ENCODE measurements at regions not wholly inside any gene's neighbourhood (a gene's known extent, or its start where the extent isn't known, plus 50 kb on each side); places are given as distances from the start of the nearest gene placed in this dataset.

DNA sequence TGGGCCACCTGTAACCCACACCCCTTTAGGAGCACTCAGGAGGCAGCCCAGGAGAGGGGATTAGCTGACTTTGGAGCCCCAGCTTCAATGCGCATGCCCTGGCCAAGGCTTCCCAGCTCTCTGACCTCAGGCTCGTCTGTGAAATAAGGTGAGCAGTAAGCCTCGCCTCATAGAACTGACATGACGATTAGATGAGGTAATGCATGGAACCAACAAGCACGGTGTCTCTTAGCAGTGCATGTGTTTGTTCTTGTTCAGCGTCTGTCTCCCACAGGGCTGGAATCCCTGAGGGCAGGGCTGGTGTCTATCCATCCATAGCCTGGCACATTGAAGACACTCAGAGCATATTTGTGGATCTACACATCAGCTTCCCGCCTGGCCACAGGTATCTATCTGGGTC, 415.4 kb downstream of the MN1 start:
- intact Hi-C loops (cut with DNase I) = no loop called here
- DNase-seq (ENCODE audit: low spot score) = no peak

DNA sequence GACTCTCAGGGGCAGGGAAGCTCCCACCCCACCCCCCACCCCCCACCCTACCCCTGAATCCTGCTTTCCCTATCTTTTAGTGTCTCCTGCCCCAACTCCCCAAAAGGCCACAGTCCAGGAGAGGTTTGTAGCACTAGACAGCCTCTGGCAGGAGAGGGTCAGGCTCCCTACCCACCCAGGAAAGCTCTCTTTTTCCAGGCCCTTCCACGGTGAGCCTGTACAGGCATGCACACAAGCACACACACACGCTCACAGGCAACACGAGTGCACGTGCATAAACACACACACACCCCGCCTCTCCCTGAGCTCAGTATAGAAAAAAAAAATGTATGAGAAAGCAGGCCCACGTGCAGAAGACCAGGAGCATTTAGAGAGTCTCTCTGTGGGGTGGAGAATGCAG, 414.0 kb downstream of the MN1 start:
- DNase-seq (ENCODE audit: low spot score) = no peak
- intact Hi-C loops (cut with DNase I) = no loop called here

DNA sequence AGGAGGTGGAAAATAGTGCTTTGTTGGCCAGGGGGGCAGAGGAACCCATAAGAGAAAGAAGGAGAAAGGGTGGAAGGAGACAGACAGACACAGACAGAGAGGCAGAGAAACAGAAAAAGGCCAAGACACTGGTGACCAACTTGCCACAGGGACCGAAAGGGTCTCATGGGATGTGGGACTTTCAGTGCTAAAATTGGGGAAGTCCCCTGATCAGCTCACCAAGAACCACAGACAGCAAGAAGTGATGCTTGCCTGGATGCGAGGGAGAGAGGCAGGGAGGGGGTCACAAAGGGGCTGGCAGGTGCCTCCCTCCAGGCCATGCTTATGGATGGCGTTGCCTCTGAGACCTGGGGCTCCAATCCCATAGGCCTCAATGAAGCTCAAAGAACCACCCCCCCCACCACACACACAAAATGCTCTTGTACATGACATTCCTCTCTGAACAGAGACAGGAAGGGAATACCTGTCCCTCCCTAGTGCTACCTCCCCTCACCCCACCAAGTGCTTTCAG, 413.4 kb downstream of the MN1 start:
- intact Hi-C loops (cut with DNase I) = no loop called here
- no peak for DNase-seq (ENCODE audit: low spot score)

DNA sequence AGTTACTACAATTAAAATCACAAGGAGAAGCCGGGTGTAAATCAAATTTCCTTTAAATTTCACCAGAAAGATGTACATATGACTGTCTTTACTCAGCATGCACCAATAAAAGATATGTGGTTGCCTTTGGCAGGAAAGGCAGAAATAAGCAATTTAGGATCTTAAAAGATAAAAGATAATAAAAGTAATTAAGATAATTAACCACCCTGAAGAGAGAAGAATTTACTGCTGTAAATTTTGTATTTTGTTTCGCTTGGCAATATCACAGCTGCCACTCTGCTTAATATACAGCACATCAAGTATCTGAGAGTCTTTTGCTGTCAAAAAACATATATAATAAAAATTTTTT, 411.9 kb downstream of the MN1 start:
- no peak for DNase-seq (ENCODE audit: low spot score)
- intact Hi-C loops (cut with DNase I) = no loop called here

DNA sequence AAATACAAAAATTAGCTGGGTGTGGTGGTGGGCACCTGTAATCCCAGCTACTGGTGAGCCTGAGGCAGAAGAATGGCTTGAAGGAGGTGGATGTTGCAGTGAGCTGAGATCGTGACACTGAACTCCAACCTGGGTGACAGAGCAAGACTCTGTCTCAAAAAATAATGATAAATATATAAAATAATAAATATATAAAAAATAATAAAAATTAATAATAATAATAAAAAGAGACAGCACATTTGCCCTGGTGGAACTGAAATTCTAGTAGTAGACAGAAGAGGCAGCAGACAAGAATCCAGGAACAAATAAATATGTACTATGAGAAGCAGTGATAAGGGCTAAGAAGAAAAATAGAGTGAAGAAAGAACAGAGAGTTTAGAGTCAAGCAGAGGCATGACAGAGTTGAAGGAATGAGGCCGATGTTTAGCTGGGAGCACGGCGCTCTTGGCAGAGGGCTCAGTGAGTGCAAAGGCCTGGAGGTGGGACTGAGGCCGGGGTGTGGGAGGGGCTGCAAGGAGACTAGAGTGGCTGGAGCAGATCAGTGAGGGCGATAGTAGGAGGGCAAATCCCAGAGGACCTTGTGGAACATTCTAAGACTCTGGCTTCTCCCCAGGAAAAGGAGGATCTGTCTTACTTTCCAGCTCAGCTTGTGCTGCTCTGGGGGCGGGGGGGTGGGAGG, 410.3 kb downstream of the MN1 start:
- no peak for DNase-seq (ENCODE audit: low spot score)
- intact Hi-C loops (cut with DNase I) = no loop called here

DNA sequence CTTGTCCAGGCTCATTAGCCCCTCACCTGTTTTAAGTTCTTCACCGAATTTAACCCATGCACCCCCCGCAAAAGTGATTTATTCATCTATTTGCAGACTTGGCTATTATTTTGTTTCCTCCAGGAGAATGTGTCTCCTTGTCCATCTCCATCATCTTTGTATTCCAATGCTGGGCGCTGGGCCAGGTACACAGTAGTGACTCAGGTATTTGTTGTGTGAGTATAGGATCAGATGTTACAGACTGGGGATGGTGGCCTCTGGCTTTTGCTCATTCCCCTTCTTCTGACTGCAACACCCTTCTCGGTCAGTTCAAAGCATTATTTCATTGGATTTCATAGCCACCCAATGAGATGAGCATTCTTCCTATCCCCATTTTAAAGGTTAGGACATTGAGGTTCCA, 408.2 kb downstream of the MN1 start:
- no peak for DNase-seq (ENCODE audit: low spot score)
- intact Hi-C loops (cut with DNase I) = no loop called here

DNA sequence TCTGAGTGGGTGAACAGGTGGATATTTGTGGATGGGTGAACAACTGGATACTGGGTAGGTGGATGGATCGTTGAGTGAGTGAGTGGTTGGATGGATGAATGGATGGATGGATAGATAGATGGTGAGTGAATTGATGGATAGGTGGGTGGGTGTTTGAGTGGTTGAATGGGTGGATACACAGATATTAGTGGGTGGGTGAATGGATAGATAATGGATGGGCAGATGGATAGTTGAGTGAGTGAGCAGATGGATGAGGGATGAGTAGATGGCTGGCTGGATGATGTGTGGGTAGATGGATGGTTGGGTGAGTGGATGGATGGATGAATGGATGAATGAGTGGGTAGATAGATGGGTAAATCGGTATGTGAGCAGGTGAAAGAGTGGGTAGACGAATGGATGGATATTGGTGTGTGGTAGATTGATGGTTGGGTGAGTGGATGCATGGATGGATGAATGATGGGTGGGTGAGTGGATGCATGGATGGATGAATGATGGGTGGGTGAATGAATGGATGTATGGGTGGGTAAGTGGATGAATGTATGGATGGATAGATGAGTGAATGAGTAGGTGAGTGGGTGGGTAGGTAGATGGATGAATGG, 406.7 kb downstream of the MN1 start:
- intact Hi-C loops (cut with DNase I) = no loop called here
- DNase-seq (ENCODE audit: low spot score) = no peak

DNA sequence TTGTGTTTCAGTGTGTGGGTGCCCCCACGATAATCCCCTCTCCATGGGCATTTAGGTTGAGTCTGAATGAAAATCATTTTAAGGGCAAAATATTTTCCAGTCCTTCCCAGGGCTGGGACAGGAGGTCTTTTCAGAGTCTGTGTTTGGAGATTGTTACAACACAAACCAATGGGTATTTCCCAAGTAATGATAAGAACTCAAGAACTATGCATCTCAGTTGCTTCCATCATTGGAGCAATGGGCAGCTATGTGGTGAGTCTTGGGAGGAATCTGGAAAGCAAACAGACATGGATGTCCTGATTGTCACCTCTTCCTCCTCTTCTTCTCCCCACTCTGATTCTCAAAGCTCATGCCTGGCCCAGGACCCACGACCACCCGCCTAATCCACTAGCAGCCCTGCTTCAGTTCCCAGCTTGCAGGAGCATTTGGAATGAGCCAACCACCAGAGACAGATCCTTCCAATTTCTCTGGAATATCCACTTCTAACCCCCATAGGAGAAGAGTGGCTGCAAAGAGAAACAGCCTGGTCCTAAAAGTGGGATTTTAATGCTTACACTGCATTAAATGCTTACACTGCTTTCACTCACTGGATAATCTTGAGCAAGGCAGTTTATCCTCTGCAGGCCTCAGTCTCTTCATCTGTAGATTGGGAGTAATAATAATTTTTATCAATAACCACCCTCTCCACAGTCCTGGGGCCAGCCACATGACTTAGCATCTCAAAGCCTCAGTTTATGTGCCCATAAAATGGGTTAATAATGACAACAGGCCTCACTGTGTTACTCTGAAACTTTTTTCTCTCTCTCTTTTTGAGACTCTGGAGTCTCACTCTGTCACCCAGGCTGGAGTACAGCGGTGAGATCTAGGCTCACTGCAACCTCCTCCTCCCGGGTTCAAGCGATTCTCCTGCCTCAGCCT, 404.3 kb downstream of the MN1 start:
- intact Hi-C loops (cut with DNase I) = no loop called here

DNA sequence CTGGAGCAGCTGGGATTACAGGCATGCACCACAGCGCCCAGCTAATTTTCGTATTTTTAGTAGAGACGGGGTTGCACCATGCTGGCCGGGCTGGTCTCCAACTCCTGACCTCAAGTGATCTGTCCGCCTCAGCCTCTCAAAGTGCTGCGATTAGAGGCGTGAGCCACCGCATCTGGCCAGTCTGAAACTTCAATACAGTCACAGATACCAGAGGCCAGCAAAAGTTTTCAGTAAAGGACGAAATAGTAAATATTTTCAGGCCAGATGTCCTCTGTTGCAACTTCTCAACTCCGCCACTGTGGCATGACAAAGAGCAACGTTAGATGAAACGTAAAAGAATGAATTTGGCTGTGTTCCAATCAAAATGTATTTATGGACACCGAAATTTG, 403.6 kb downstream of the MN1 start:
- no peak for DNase-seq (ENCODE audit: low spot score)
- intact Hi-C loops (cut with DNase I) = no loop called here

More for the DNA sequence above, 404.3 kb downstream of the MN1 start:
- no peak for DNase-seq (ENCODE audit: low spot score)

DNA sequence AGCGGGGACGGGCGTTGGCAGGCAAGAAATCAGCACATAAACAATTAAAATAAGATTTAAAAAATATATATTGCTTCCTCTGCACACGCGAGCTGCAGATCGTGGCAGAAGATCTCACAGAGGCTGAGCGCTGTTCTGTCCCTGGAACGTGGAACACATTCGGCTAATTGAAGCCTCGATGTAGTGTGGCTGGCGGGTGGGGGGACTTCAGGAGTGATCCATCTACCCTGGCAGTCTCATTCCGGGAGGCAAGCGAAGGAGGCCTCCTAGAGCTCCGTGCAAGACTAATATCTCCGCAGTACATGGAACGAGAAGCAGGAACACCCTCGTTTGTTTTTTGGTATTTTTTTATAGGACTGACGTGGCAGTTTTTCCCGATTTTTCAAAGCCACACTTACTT, 402.4 kb downstream of the MN1 start:
- DNase-seq (ENCODE audit: low spot score) = no peak
- intact Hi-C loops (cut with DNase I) = no loop called here

DNA sequence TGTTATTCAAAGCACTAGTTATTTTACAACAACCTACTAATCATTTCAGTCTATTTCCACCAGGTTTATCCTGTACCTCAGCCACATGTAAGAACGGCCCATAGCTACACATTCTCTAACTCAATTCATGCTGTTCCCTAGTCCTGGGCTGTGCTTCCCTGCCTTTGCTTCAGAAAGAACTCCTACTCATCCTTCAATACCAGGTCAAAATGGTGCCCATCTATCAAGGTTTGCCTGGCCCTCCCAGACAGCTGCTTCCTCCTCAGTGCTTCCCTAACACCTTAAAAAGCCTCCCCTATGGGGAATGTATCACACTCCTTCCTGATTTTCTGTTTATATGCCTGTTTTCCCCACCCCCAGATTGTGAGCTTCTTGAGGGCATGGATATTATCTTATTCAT, 400.7 kb downstream of the MN1 start:
- DNase-seq (ENCODE audit: low spot score) = no peak
- intact Hi-C loops (cut with DNase I) = loop anchor here (10.0 kb wide), 1 partner anchor 604 kb away; no protein-coding TSS in a partner anchor

DNA sequence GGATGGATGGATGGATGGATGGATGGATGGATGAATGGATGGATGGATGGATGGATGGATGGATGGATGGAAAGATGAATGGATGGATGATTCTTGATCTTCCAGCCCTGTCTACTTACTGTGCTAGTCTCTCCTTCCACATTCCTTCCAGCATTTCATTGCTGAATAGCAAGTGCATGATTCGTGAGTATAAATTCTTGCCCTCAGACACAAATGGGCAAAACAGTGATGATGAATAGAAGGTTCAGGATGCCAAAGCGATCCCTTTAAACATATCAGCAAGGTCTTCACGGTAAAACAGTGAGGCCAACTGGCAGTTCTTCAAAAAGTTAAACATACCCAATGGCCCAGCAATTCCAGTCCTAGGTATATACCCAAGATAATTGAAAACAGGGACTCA, 400.2 kb downstream of the MN1 start:
- no peak for DNase-seq (ENCODE audit: low spot score)
- intact Hi-C loops (cut with DNase I) = loop anchor here (10.0 kb wide), 1 partner anchor 603 kb away; no protein-coding TSS in a partner anchor

DNA sequence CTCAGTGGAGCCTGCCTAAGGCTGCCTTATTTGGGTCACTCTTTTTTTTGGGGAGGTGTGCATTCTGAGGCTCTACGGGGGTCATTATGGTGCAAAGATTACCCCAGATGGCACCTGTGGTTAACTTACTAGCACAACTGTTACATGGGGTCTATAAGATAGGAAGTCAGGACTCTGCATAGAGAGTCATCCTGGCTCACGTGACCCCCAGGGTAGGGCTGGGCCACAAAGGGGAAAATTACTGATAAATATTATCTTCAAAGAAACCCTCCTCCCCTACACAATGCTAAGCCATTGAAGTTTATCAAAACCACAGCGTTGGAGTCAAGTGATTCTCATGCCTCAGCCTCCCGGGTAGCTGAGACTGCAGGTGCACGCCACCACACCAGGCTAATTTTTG, 397.1 kb downstream of the MN1 start:
- intact Hi-C loops (cut with DNase I) = loop anchor here (10.0 kb wide), 1 partner anchor 600 kb away; no protein-coding TSS in a partner anchor
- no peak for DNase-seq (ENCODE audit: low spot score)

DNA sequence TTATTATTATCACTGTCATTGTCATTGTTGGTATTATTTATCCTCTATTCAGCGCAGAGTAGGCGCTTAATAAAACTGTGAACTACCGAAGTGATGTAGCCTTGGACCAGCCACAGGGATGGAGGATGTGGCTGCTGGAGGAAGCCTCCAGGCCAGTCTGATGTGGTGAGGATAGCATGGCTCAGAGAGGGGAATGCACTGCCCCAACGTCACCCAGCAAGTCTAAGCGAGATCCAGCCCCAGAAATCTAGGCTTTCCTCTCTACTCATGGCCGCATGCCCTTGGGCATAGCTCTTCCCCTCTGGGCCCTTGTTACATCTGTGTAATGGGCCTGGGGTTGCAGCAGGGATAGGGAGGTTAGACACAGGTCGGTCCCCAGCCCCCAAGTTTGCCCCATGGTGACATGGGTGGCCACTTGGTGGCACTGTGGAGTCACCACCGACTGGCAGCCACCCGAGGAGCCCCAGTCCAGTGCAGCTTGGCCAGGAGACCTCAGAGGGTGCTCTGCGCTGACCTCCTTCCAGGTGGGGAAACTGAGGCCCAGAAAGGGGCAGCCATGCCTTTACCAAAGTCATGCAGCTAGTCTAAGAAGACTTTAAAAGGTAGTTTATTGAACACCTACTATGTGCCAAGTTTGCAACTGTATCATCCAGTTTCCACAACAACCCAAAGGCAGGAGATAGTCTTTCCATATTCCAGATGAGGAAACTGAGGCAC, 395.7 kb downstream of the MN1 start:
- DNase-seq (ENCODE audit: low spot score) = no peak
- intact Hi-C loops (cut with DNase I) = loop anchor here (2.0 to 10.0 kb wide), 2 partner anchors 399 to 599 kb away; no protein-coding TSS in a partner anchor

DNA sequence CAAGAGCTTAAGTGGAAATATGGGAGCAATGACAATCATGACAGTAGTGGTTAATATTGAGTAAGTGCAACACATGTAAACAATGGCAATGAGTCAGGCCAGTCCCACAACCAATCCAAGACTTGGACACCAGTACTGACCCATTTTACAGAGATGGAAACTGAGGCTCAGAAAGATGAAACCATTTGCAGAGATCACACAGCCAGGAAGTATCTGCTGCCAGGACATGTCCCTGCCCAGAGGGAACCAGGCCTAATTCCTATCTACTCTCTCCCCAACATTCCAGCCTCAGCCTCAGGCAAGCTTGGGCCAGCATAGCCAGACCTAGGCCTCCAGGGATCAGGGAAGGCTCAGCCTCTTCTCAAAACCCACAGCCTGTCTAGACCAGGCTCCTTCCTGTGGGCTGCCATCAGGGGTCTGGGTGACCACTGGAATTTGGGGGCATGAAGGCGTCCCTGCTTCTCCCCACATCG, 395.1 kb downstream of the MN1 start:
- intact Hi-C loops (cut with DNase I) = loop anchor here (2.0 to 10.0 kb wide), 2 partner anchors 398 to 598 kb away; no protein-coding TSS in a partner anchor
- no peak for DNase-seq (ENCODE audit: low spot score)

DNA sequence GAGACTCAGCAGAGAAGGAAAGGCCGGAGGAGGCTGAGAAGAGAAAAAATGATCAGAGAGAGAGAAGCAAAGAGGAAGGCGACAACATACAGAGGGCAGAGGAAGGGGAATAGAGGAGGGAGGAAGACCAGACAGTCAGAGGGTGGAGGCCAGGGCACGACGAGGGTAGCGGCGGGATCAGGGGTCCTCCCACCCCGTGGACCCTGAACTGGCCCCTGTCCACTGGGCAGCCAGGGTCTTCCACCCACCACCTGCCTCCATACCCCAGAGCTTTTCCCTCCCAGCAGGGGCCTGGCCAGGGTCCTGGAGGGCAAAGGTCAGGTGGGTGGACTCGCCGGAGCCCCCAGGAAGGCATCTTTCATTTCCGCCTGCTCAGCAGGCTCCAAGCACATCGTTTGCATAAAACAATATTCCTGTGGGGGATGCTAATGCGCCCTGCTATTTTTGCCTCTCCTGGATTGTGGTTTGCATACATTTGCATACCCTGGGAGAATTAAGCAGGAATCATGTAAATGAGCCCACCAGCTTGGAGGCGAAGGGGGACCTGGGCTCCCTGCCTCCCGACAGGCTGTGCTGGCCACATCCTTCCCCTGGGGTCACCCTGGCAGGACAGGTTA, 394.1 kb downstream of the MN1 start:
- intact Hi-C loops (cut with DNase I) = loop anchor here (2.0 to 10.0 kb wide), 2 partner anchors 397 to 597 kb away; no protein-coding TSS in a partner anchor
- DNase-seq (ENCODE audit: low spot score) = no peak

DNA sequence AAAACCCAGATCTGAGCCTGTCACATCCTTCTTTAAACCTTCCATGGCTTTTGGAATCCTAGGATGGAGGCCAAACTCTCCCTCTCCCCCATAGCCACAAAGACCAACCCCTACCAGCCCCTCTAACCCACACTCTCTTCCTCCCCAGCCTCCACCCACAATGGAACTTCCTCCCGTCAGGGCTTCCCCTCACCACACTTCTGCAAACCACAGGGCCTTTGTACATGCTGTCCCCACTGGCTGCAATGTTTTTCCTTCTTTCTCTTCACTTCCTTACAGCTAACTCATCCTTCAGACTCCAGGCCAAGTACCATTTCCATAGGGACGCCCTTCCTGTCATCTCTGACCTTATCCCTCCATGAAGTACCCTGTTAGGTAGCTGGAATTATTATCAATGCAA, 393.5 kb downstream of the MN1 start:
- intact Hi-C loops (cut with DNase I) = loop anchor here (10.0 kb wide), 1 partner anchor 597 kb away; no protein-coding TSS in a partner anchor
- DNase-seq (ENCODE audit: low spot score) = no peak

DNA sequence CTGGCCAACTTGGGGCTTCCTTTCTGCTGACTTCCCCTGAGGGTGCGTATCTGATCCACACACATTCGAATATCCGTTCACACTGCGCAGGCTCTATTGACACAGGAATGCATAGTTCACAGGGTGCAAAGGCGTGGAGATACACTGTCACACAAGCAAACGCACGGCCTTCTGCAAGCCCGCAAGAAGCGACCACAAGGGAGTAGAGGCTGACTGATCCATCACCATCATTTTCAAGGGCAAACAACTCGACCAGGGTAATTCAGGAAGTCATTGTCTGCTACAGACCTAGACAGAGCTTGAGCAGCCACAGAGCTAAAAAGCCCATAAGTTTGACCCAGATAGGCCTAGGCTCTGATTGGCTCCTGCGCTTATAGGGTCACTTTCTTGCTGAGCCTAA, 392.3 kb downstream of the MN1 start:
- intact Hi-C loops (cut with DNase I) = loop anchor here (10.0 kb wide), 1 partner anchor 596 kb away; no protein-coding TSS in a partner anchor
- DNase-seq (ENCODE audit: low spot score) = no peak

DNA sequence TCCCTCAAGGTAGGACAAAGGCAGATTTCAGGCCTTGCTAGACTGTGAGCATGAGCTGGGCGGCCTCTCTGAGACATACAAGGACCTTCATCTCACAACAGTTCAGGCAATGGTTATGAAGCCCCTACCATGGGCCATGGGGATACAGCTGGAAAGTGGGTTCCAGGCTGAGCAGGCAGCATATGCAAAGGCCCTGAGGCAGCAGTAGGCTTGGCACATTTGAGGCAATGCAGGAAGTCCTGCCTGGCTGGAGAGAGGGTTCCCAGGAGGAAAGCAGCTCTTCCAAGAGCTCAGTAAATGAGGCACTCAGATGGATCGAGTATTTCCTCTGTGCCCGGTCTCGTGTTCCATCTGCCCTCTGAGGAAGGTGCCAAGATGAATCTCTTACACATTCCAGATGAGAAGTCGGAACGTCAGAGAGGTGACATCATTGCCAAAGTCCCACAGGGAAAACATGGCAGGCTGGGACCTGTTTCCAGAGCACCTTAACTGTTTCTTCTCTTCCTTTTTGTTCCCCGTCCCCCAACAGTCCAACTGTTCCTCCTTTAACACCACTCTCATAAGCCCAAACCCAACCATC, 388.6 kb downstream of the MN1 start:
- intact Hi-C loops (cut with DNase I) = no loop called here
- DNase-seq (ENCODE audit: low spot score) = no peak
